Duodenal mucosa (tissue), 2 donors: ENCODE measurements at regions not wholly inside any gene's neighbourhood (a gene's known extent, or its start where the extent isn't known, plus 50 kb on each side); places are given as distances from the start of the nearest gene placed in this dataset.

Experiments used
- H3K27ac ChIP-seq: one replicate; pipeline ENCODE4 v1.7.0; 2013; ENCODE audit warnings: low read depth, low read length
- H3K27me3 ChIP-seq, 2 donors: one replicate each; pipeline ENCODE4 v1.7.0; 2013; ENCODE audit warnings: low read length in 2 of 2, control low read depth in 1 of 2; ENCODE audit not compliant: insufficient read depth in 2 of 2, control insufficient read depth in 1 of 2
- H3K36me3 ChIP-seq, 2 donors: one replicate each; pipeline ENCODE4 v1.7.0; 2013; ENCODE audit warnings: low read length in 2 of 2, control low read depth in 1 of 2; ENCODE audit not compliant: insufficient read depth in 2 of 2, control insufficient read depth in 1 of 2
- H3K4me1 ChIP-seq, 2 donors: one replicate each; pipeline ENCODE4 v1.7.0; 2013; ENCODE audit warnings: low read length in 2 of 2, control low read depth in 1 of 2; ENCODE audit not compliant: insufficient read depth in 2 of 2, control insufficient read depth in 1 of 2
- H3K4me3 ChIP-seq, 2 donors: one replicate each; pipeline ENCODE4 v1.7.0; 2013; ENCODE audit warnings: low read length in 2 of 2, low read depth in 1 of 2
- H3K9ac ChIP-seq, 2 donors: one replicate each; pipeline ENCODE4 v1.7.0; 2013; ENCODE audit warnings: low read length in 2 of 2, low read depth in 1 of 2
- H3K9me3 ChIP-seq, 2 donors: one replicate each; pipeline ENCODE4 v1.7.0; 2013; ENCODE audit warnings: low read length in 2 of 2, control low read depth in 1 of 2; ENCODE audit not compliant: control insufficient read depth in 1 of 2

- Histone ChIP-seq H3K27me3 (no peaks in the 10 kb centered on the region), H3K36me3 (no peaks in the 10 kb centered on the region), H3K9me3 (no peaks in the 10 kb centered on the region), H3K9ac (no peak overlapping the region), H3K27ac (no peak overlapping the region), H3K4me3 (peak overlapping the region in 1 of 2 donors; percentile 66), H3K4me1 (peaks cover 0 to 7% of the 10 kb centered on the region in 2 donors)
These were observed 78.4 kb downstream of the OLIG3 start for GRCh38 chr6:137415834-137416190.

- Histone ChIP-seq H3K9me3 (no peaks in the 10 kb centered on the region), H3K27ac (no peak overlapping the region), H3K27me3 (no peaks in the 10 kb centered on the region), H3K4me3 (peak overlapping the region; percentile 66 to 77), H3K36me3 (no peaks in the 10 kb centered on the region), H3K4me1 (peaks cover 0 to 7% of the 10 kb centered on the region in 2 donors), H3K9ac (peak overlapping the region; percentile 40 to 79)
These were observed 78.9 kb downstream of the OLIG3 start for GRCh38 chr6:137415127-137415833.

- Histone ChIP-seq H3K4me1 (peaks cover 0 to 12% of the 10 kb centered on the region in 2 donors), H3K9ac (peak overlapping the region in 1 of 2 donors; percentile 79), H3K27me3 (no peaks in the 10 kb centered on the region), H3K9me3 (no peaks in the 10 kb centered on the region), H3K4me3 (no peak overlapping the region), H3K36me3 (no peaks in the 10 kb centered on the region), H3K27ac (no peak overlapping the region)
These were observed 79.6 kb downstream of the OLIG3 start for GRCh38 chr6:137414599-137414998.

- no peak overlapping the region for H3K9ac ChIP-seq
These were observed 80.7 kb downstream of the OLIG3 start for GRCh38 chr6:137413482-137413881.

GRCh38 chr6:137412562-137412961, 81.6 kb downstream of the OLIG3 start:
- no peak overlapping the region for H3K9ac ChIP-seq
- no peaks in the 10 kb centered on the region for H3K27me3 ChIP-seq
- H3K9me3 ChIP-seq: no peaks in the 10 kb centered on the region
- H3K27ac ChIP-seq: no peak overlapping the region
- H3K4me1 ChIP-seq: peaks cover 0 to 19% of the 10 kb centered on the region in 2 donors
- no peak overlapping the region for H3K4me3 ChIP-seq
- H3K36me3 ChIP-seq: no peaks in the 10 kb centered on the region

More at GRCh38 chr6:137413482-137413881, 80.7 kb downstream of the OLIG3 start:
- Histone ChIP-seq H3K4me3 (no peak overlapping the region), H3K9me3 (no peaks in the 10 kb centered on the region), H3K27ac (no peak overlapping the region), H3K36me3 (no peaks in the 10 kb centered on the region), H3K4me1 (peaks cover 0 to 19% of the 10 kb centered on the region in 2 donors), H3K27me3 (no peaks in the 10 kb centered on the region)

- Histone ChIP-seq H3K36me3 (no peaks in the 10 kb centered on the region), H3K9me3 (no peaks in the 10 kb centered on the region), H3K4me1 (peaks cover 0 to 12% of the 10 kb centered on the region in 2 donors), H3K27me3 (no peaks in the 10 kb centered on the region), H3K4me3 (no peak overlapping the region), H3K27ac (no peak overlapping the region), H3K9ac (no peak overlapping the region)
These were observed 84.9 kb downstream of the OLIG3 start for GRCh38 chr6:137409266-137409777.

- H3K36me3 ChIP-seq: no peaks in the 10 kb centered on the region
- H3K27ac ChIP-seq: no peak overlapping the region
- H3K27me3 ChIP-seq: no peaks in the 10 kb centered on the region
- no peak overlapping the region for H3K4me3 ChIP-seq
- no peak overlapping the region for H3K9ac ChIP-seq
- H3K9me3 ChIP-seq: no peaks in the 10 kb centered on the region
- peaks cover 0 to 12% of the 10 kb centered on the region in 2 donors for H3K4me1 ChIP-seq
These were observed 86.4 kb downstream of the OLIG3 start for GRCh38 chr6:137407816-137408215.

- Histone ChIP-seq H3K4me3 (no peak overlapping the region), H3K4me1 (peaks cover 0 to 12% of the 10 kb centered on the region in 2 donors), H3K9me3 (no peaks in the 10 kb centered on the region), H3K27ac (no peak overlapping the region), H3K36me3 (no peaks in the 10 kb centered on the region), H3K9ac (no peak overlapping the region), H3K27me3 (no peaks in the 10 kb centered on the region)
These were observed 88.4 kb downstream of the OLIG3 start for GRCh38 chr6:137405806-137406205.

- Histone ChIP-seq H3K9me3 (no peaks in the 10 kb centered on the region), H3K36me3 (no peaks in the 10 kb centered on the region), H3K4me1 (no peaks in the 10 kb centered on the region), H3K27ac (no peak overlapping the region), H3K9ac (no peak overlapping the region), H3K4me3 (no peak overlapping the region), H3K27me3 (no peaks in the 10 kb centered on the region)
These were observed 90.3 kb downstream of the OLIG3 start for GRCh38 chr6:137403855-137404254.

GRCh38 chr6:137403443-137403842, 90.8 kb downstream of the OLIG3 start:
- Histone ChIP-seq H3K4me1 (no peaks in the 10 kb centered on the region), H3K4me3 (no peak overlapping the region), H3K36me3 (no peaks in the 10 kb centered on the region), H3K9me3 (no peaks in the 10 kb centered on the region), H3K27me3 (no peaks in the 10 kb centered on the region), H3K9ac (no peak overlapping the region), H3K27ac (no peak overlapping the region)
